Adrenal gland (tissue), 5 donors: ENCODE measurements at regions not wholly inside any gene's neighbourhood (a gene's known extent, or its start where the extent isn't known, plus 50 kb on each side); places are given as distances from the start of the nearest gene placed in this dataset.

Source experiments
- CTCF ChIP-seq, 6 experiments: fragments of 450-650 bp in 4 of 6; fragments of 200-600 bp in 2 of 6; sonication (generic) in 1 of 6; IDR thresholded peaks; 1 replicate in 5 of 6; 2 replicates in 1 of 6; pipeline versions ENCODE4 v1.5.1 to v1.8.0; 2016 to 2021; ENCODE audit warnings: antibody characterized with exemption in 6 of 6, mild to moderate bottlenecking in 2 of 6, moderate library complexity in 1 of 6
- POLR2A ChIP-seq, 2 donors: fragments of 450-650 bp; IDR thresholded peaks; one replicate each; pipeline ENCODE4 v1.6.1; 2017; ENCODE audit warnings: antibody characterized with exemption in 2 of 2, mild to moderate bottlenecking in 2 of 2, moderate library complexity in 1 of 2
- donor health status: DM: no; HTN: no; CAD: no.

DNA sequence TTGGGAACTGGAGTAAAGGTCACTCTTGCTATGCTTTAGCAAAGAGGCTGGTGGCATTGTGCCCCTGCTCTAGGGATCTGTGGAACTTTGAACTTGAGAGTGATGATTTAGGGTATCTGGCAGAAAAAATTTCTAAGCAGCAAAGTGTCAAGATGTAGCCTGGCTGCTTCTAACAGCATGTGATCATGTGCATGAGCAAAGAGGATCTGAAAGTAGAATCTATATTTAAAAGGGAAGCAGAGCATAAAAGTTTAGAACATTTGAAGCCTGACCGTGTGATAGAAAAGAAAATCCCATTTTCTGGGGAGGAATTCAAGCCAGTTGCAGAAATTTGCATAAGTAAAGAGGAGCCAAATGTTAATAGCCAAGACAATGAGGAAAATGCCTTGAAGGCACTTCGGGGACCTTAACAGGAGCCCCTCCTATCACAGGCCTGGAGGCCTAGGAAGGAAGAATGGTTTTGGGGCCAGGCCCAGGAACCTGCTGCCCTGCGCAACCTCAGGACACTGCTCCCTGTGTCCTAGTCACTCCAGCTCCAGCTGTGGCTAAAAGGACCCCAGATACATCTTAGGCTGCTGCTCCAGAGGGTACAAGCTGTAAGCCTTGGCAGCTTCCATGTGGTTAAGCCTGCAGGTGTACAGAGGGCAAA lies 212.2 kb upstream of the LINGO1 start:
- TF ChIP-seq CTCF (IDR thresholded peaks at IDR 0.05) (no peak), POLR2A (IDR thresholded peaks at IDR 0.05) (no peak)
